GM21786 (cell line): ENCODE measurements at regions not wholly inside any gene's neighbourhood (a gene's known extent, or its start where the extent isn't known, plus 50 kb on each side); places are given as distances from the start of the nearest gene placed in this dataset.

Experiments used
- ATAC-seq: cut with Tn5 transposase; IDR thresholded peaks from one replicate; pipeline ENCODE4 v1.9.1; 2021; ENCODE audit not compliant: unreplicated experiment

DNA sequence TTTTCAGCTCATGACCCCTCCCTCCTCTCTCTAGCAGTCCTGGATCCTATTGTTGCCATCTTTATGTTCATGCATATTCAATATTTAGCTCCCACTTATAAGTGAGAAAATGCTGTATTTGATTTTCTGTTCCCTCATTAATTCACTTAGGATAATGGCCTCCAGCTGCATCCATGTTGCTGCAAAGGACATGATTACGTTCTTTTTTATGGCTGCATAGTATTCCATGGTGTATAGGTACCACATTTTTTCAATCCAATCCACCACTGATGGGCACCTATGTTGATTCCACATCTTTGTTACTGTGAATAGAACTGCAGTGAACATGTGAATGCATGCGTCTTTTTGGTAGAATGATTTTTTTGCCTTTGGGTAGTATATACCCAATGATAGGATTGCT, 188.4 kb downstream of the FOXL1 start:
- no peak for ATAC-seq

DNA sequence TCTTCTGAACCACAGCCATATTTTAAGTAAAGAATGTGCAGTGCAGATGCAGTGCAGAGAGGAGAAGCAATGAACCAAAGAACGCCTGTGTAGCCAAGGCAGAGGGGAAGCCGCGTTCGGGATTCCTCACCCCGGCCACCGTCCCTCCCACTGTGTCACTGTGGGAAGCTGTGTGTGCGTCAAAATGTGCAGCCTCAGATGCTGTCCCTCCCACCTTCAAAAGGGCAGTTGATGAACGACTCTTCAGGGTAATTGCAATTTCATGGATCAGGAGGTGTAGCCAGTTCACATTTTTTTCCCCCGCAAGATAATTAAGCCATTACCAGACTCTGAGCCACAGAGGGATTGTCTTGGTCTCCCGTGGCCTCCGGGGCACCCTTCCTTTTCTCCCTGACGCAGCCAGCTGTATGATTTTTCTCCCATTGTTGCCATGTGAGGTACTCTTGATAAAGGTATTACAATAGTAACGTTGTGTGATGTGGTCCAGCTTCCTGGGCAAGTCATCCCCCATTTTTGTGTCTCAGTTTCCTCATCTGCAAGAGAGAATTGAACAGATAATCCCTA, 190.0 kb downstream of the FOXL1 start:
- no peak for ATAC-seq

DNA sequence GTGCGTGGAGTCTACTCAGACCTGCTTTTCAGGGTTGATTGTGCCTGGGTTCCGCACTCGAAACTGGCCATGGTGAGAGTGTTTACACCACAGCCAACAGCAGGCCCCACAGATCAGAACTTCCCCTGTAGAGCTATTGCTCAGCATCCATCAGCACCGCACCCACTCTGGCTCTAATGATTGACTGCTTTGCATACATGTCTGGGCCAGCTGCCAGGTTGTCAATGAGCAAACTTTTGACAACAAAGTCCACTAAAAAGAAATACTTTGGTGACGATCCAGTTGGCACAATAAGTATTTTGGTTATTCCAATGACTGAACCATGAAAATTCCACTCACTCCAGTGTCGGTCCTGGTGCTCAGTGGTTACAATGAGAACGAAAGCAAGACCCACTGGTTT, 190.7 kb downstream of the FOXL1 start:
- ATAC-seq = no peak

DNA sequence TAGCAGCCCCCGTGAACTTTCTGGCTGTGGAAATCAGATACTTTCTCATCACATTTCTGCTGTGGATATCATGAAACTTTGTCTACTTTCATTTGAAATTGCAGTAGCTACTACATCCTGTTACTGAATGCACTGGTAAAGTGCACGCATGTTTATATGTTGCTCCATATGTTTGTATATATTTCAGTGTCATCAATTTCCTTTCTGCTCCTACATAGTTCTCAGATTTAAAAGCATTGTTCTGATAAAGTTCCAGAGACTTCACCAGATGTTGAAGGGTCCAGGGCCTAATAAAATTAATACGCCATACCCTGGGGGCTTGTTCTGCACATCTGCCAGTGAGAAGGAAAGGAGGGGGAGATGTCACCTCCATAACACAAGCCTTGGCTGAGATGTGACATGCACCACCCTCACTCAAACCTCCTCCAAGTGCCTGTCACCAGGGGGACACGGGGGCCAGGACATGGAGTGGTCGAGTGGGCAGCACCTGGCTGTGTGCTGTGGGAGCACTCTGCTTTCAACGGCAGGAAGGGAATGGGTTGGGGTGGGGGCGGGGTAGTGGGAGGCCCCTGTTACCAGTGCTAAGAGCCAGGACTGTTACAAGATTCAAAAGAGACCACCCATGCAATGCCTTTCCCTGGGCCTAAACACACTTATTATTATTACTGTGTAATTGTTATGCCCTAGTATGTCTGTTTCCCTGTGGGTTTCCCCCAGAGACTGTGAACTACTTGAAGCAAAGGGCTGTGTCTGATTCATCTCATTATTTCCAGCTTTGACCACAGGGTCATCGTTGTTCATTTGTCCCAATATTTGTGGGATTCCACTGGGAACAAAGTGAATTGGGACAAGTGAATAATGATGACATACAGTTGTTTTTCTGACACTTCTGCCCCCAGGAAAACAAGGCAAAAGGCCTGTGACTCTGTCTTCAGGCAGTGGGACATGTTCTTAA, 193.4 kb downstream of the FOXL1 start:
- no peak for ATAC-seq

DNA sequence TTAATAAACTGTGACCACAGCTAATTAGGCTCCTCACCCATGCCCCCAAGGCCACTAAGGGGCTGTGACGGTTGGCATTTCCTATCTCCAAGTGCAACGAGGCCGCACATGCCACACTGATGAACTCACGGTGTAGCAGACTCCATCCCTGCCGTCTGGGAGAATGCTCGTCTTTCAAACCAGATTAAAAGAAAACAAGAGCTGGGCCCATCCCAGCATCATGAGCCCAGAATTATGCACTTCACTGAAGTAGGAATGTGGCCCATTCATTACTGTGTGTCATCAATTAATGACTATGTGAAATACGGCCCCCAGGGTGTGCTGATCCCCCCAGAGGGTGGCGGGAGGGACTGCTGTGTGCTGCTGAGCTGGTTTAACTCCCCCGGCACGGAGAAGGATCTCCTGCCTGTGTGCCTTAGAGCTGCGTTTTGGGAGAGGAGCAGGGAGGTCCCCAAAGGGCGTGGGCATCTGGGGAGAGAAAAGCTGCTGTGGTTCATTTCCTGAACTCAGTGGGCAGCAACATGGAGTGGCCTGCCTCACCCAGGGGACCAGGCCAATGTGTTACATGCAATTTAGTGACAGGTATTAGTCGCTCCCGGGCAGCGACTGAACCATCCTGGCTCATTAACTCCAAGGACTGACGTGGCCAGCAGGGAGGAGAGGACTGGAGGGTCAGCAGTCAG, 194.5 kb downstream of the FOXL1 start:
- ATAC-seq = no peak

DNA sequence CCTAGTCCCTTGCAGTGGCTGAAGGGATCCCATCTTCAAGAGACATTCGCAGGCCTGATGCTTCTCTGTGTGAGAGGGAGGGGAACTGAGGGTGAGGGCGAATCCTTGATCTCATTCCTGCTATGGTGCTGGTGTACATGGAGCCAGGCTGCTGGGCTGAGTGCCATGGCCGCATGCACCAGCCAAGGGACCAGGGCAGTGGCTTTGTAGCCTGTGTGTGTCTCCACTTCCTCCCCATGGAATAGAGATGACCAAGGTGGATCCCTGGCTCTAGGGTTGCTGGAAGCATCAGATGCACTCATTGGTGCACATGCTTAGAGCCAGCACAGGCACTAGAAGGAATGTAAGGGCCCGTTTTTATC, 195.0 kb downstream of the FOXL1 start:
- no peak for ATAC-seq

DNA sequence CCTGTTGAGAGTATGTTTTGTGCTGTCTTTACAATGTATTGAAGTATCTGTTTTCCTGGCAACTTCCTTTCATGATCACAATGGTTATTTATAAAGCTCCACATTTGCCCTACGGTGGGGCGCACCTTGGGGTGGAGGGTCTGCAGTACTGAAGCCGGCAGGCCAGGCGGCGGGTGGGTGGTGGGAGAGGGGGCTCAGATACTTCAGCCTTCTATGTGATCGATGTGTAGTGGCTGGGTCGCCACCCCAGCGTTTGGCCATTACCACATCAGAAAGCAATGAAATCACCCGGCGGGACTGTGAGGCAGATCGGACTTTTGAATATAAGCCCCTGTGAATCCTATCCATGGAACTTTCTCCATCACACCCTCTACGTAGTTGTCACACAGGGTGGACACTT, 196.6 kb downstream of the FOXL1 start:
- no peak for ATAC-seq

DNA sequence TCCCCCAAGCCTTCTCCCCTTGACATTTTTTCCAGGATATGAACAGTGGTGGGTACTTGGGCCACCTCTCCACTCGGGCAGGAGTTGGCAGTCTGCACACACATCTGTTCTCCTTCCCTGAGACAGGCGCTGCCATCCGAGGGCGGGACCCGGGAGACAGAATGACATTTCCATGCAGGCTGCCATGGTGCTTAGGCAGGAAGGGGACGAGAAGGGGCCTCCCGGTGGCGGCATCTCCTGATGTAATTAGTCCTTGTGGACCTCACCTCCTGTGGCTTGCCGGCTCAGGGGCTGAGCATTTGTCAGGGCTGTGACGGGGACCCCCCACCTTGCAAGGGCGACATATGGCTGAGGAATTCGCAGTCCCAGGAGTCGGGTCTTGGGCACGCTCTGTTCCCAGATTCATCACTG, 197.2 kb downstream of the FOXL1 start:
- no peak for ATAC-seq

DNA sequence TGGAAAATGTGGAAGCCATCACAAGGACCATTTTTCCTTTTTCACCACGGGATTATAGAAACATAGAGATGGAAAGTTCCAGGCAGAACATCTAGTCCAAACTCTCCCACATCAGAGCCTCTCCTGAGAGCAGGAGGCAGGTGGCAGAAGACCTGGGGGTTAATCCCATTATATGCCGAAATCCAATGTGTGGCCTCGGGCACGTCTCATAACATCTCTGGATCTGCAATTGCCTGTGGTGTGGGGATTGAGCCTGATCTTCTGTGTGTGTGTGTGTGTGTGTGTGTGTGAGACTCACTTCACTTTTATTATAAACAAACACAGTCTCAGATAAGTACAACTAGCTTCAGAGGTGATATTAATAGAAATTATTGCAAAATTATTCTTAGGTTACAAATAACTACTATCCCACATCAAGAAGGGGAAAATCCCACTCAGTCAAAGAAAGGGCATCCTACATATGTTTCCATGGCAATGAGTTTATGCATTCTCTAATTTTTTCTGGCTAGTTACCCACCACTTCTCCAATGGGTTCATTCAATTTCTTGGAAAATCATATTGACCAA, 199.1 kb downstream of the FOXL1 start:
- ATAC-seq = no peak

DNA sequence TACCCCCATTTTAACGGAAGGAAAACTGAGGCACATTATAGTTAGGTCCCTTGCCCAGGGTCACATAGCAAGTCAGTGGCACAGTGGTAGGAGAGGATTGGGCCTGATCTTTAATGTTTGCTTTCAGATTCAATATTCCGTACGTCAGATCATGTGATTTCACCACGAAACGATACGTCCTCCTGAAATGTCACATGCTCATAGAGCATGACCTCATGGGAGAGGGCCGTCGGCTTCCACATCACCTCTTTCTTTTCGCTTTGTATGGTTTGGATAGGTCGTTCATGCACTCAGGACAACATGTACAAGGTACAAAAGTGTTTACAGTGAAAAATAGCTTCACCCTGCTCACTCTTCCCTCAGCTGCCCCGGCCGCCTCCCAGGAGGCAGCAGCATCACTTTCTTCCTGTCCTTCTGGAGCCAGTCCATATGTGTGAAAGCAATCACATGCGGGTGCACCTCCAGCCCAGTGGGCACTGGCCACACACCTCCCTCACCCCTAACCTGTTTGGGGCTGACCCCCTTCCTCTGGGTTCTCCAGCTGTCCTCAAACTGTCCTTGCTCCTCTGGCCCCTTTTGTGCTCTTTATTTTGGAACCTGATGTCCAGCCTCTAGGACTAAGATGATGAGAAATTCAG, 199.9 kb downstream of the FOXL1 start:
- ATAC-seq = no peak

DNA sequence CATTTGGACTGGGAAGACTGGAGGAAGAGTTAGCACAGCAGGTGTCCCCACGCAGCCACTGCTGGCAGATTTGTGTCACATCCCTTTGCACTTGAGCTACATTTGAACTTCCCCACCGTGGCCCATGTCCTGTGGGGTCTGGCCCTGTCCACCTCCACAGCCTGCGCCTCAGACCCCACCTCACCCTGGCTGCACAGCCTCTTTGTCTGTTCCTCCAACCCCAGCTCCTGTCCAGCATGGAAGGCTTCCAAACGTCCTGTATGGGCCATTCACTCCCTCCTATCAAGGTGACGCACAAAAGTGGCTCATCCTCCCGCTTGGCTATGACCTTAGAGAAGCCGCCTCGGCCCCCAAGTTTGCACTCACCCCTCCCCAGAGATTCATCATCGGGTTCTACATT, 200.6 kb downstream of the FOXL1 start:
- no peak for ATAC-seq

DNA sequence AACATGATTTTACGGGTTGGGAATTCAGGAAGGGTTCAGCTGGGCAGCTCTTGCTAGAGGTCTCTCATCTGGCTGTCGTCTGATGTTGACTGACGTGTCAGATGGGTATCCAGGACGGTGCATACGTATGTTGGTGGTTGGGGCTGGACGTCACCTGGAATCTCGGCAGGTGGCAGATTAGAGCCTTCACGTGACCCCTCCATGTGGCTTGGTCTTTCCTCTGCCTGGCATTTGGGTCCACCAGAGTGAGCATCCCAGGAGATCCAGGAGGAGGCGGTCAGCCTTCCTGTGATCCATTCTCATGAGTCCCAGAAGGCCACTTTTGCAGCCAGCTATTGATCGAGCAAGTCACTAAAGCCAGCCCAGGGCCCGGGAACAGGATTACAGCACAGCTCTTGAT, 202.7 kb downstream of the FOXL1 start:
- ATAC-seq = no peak

DNA sequence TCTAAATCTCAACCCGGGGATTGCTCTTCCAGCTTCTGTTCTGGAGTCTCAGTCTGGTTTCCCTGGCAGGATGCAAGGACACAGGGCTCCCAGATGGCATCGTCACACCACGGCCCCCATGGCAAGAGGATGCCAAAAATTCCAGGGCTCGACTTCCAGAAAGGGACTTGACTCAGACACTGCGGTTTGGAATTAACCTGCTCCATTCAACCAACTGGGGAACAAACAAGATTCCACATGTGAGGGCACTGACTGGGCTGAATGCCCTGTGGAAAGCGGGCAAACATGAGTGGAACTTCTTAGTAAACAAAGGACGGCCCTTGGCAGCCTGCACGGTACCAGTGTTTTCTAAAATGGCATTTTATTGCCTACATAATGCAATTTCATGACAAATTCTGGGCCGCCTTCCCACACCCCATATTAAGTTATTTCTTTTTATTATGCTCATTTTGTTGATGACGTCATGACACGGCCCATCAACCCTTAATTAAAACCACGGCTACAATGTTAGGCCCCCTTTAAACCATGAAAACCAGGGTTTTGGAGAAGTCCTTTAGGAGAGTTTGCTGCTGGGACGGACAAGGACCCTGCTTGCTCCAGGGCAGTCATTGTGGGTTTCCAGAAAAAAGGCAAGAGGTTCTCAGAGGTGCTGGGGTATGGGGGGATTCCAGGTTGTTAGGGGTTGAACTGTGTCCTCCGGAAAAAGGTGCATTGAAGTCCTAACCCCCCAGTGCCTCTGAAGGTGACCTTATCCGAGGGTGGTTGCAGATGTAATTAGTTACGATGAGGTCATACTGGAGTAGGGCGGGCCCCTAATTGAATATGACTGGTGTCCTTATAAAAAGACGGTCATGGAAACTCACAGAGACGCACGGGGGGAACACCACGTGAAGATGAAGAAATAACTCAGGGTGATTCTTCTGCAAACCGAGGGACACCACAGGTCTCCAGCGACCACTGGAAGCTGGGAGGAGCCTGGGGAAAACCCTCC, 205.6 kb downstream of the FOXL1 start:
- no peak for ATAC-seq

DNA sequence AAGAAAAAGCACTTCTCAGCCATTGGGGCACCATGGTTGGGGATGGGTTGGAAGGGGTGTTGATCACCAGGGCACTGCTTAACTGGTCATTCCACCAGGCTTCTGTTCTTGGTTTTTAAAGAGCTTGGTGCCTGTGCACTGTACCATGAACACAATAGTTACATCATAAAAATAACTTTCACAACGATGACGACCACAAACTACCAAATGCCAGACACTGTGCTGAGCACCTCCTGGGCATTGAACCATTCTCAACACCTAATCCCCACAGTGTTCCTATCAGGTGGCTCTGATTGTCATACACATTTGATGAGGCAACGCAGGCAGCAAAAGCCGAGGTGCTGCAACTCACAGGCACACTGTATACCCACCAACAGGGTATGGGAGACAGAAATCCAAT, 208.0 kb downstream of the FOXL1 start:
- no peak for ATAC-seq

DNA sequence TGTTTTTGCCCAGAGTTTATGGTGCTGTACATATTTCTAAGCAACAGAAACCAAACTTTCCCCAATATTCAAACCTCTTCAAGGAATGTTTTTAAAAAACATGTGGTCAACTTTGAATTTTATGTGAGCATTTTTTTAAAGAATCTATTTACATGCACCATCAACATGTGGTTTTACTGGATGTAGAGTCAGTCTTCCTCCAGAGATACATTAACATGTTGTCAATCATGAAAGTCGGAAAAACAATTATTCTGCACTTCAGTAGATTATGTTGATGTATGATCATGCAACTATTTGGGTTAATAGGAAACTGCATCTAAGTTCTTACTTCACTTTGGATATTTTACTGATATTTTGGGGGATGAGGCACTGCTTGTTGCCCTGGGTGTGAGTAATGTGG, 208.6 kb downstream of the FOXL1 start:
- ATAC-seq = no peak

DNA sequence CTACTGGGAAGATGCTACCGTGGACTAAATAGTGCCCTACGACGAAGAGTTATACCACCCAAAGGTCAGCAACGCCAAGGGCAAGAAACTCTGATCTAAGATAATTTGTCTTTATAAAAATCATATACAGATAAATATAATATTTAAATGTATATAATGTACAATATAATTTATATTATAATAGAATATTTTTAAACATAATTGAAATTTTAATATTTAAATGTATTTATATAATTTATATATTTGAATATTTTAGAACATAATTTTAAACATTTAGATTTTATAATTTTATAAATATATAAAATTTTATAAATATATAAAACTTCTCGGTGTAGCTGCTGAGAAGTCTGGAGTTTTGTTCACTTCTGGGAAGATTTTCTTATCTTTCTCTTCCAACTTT, 209.2 kb downstream of the FOXL1 start:
- ATAC-seq = no peak

DNA sequence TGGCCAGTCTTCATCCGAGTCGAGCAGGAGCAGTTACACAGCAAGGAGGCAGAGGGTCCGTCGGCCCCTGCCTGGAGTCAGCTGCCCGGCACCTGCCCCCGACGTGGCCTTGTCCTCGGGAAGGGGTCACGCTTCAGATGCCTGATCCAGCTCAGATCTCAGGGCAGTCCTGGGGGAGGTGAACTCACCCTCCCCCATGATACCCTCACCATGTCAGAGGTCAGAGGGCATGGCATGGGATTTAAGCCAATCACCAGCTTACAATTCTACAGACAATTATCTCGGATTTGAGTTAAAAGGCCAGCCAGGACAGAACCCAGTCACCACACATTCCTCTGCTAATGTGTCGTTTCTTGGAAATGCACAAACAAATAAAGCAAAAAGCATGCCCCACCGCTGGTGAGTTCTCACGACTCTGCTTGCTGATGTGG, 211.3 kb downstream of the FOXL1 start:
- no peak for ATAC-seq

DNA sequence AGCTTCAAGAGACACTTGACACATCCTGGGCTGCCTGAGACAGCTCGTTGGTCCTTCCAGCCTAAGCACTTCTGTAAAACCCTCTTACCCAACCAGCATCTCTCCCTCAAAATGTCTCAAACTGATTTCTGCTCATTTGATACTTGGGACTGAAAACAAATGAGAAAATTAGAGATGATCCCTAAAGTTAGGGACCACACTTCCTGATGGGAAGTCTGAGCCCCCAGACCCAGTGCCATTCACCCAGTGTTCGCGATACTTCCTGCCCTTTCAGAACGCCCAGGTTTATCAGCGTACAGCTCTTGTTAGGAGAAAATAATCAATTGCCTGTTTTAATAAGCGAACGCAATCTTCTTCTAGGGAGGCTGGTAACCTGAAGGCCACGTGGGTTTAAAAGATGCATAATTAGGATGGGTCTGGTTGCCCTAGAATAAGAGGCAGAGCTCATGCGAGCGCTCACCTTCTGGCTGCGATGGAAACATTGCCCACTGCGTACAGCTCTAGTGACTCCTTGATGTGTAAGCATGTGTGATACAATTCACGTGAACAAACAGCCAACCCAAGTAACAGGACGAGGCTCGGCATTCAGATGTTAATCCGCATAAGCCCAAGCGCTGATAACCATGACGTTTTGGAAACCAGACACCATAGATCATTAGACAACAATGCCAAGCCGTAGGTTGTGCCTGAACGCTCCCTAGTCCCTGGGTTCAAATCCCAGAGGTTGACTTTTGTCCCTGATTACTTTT, 213.1 kb downstream of the FOXL1 start:
- ATAC-seq = no peak

DNA sequence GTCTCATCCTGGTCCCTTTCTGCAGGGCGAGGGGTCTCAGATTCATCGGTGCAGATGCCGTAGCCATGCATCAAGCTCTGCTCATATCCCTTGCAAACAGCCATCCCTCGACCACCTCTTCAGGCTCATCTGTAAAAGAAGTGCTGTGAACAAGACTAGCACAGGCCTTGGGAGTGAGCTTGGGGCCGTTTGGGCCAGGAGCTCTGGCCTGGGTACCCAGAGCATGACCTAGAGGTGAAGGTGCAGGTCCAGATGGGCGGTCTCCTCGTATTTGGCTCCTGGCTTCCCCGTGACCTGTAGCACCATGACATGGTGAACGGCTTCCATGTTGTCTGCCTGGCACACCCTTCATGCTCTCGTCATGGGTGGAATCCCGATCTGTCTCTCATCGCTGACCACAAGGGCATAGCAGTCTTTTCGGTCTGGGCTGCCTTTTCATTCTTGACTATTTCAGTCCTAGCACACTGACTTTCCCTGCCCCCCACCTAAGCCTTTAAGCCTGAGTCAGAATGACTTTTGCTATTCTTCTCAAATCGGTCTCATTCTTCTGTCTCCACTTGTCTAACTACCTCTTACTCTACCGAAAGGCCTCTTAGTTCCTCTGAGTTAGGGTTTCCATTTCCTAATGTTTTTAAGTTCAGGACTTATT, 216.0 kb downstream of the FOXL1 start:
- ATAC-seq = no peak
